Osteoblast (primary cell): ENCODE measurements at regions not wholly inside any gene's neighbourhood (a gene's known extent, or its start where the extent isn't known, plus 50 kb on each side); places are given as distances from the start of the nearest gene placed in this dataset.
A peak's percentile ranks its signal among the peaks of the same experiment; 100 is the strongest.

ENCODE experiments used
- DNase-seq: peaks from one replicate; pipeline ENCODE4 v3.0.0; 2011; ENCODE audit warnings: low spot score, mixed read lengths; ENCODE audit not compliant: insufficient read length; ENCODE audit errors: missing footprints
- H2AFZ ChIP-seq: 2 replicates; pipeline ENCODE4 v1.6.0; 2011; ENCODE audit warnings: mild to moderate bottlenecking, low read length
- H3K27ac ChIP-seq: 2 replicates; pipeline ENCODE4 v1.5.1; 2011; ENCODE audit warnings: mild to moderate bottlenecking, low read depth, low read length, moderate library complexity
- H3K27me3 ChIP-seq: 2 replicates; pipeline ENCODE4 v1.6.0; 2012; ENCODE audit warnings: mild to moderate bottlenecking, control low read depth, inconsistent platforms, low read length, moderate library complexity; ENCODE audit not compliant: insufficient read depth
- H3K36me3 ChIP-seq: 2 replicates; pipeline ENCODE4 v1.5.1; 2011; ENCODE audit warnings: mild to moderate bottlenecking, low read length, control low read depth, moderate library complexity; ENCODE audit not compliant: insufficient read depth
- H3K4me1 ChIP-seq: 2 replicates; pipeline ENCODE4 v1.5.1; 2011; ENCODE audit warnings: mild to moderate bottlenecking, low read length, control low read depth, moderate library complexity; ENCODE audit not compliant: insufficient read depth
- H3K4me2 ChIP-seq: 2 replicates; pipeline ENCODE4 v1.6.0; 2011; ENCODE audit warnings: mild to moderate bottlenecking, low read length; ENCODE audit not compliant: insufficient read depth
- H3K4me3 ChIP-seq: fragments of 200-600 bp; sonication (generic); 3 replicates; pipeline ENCODE4 v1.5.1; 2012; ENCODE audit warnings: mild to moderate bottlenecking, low read length, inconsistent platforms; ENCODE audit not compliant: insufficient read depth
- H3K79me2 ChIP-seq: 2 replicates; pipeline ENCODE4 v1.6.0; 2012; ENCODE audit warnings: mild to moderate bottlenecking, low read length, control low read depth, inconsistent platforms; ENCODE audit not compliant: insufficient read depth
- H3K9me3 ChIP-seq: 2 replicates; pipeline ENCODE4 v1.5.1; 2011; ENCODE audit warnings: low read depth, low read length, control low read depth
- H4K20me1 ChIP-seq: 2 replicates; pipeline ENCODE4 v1.6.0; 2012; ENCODE audit warnings: mild to moderate bottlenecking, low read length, control low read depth; ENCODE audit not compliant: insufficient read depth
- TF ChIP-seq, protein P1 (sequence below): IDR thresholded peaks from 2 replicates; pipeline ENCODE4 v1.5.1; 2011; ENCODE audit warnings: mild to moderate bottlenecking, low read depth, low read length, moderate library complexity; ENCODE audit errors: extremely low read depth

DNA sequence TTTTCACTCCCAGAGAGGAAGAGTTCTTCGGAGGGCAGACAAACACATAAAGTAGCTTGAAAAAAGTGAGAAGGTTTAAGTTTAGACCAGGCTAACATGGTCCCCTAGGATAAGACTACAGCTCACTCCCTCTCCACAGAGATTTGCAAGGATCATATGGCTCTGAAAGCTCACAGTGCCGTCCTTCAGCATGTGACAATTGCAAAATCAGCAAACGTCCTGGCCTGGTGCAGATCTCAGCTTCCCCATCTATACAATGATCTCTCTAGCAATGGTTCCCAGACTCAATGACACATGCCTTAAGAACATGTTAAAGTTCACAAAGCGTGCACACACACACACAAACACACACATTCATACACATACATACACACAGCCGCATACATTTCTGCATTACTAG lies 327.6 kb downstream of the ACTL7B start:
- no peak for DNase-seq
- no peaks in the 10 kb centered on the region for H3K79me2 ChIP-seq
- H3K4me3 ChIP-seq: no peak overlapping the region
- no peak overlapping the region for H3K27ac ChIP-seq
- TF ChIP-seq, protein P1, sequence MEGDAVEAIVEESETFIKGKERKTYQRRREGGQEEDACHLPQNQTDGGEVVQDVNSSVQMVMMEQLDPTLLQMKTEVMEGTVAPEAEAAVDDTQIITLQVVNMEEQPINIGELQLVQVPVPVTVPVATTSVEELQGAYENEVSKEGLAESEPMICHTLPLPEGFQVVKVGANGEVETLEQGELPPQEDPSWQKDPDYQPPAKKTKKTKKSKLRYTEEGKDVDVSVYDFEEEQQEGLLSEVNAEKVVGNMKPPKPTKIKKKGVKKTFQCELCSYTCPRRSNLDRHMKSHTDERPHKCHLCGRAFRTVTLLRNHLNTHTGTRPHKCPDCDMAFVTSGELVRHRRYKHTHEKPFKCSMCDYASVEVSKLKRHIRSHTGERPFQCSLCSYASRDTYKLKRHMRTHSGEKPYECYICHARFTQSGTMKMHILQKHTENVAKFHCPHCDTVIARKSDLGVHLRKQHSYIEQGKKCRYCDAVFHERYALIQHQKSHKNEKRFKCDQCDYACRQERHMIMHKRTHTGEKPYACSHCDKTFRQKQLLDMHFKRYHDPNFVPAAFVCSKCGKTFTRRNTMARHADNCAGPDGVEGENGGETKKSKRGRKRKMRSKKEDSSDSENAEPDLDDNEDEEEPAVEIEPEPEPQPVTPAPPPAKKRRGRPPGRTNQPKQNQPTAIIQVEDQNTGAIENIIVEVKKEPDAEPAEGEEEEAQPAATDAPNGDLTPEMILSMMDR: no peak
- H3K4me1 ChIP-seq: no peaks in the 10 kb centered on the region
- H3K27me3 ChIP-seq: no peaks in the 10 kb centered on the region
- H3K9me3 ChIP-seq: no peaks in the 10 kb centered on the region
- H3K4me2 ChIP-seq: no peak overlapping the region
- no peaks in the 10 kb centered on the region for H4K20me1 ChIP-seq
- H3K36me3 ChIP-seq: no peaks in the 10 kb centered on the region
- H2AFZ ChIP-seq: no peak overlapping the region

DNA sequence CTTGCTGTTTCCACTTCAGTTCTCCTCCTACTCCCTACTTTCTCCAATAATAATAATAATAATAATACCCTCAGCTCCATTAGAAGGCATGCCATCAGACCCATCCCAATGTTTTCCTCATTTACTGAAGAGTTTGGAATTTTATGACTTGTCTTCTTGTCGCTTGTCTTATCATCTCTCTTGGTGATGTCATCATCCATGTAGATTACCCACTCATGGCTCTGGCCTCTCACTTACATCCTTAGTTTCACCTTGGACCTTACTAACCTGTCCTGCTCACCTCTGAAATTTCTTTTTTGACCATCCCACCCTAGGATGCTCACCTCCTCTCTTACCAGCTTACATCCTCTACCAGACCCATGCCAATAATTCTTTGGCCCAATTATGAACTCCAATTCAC lies 329.3 kb downstream of the ACTL7B start:
- Histone ChIP-seq H3K79me2 (no peaks in the 10 kb centered on the region), H3K27me3 (no peaks in the 10 kb centered on the region), H3K4me1 (peaks cover under 1% of the 10 kb centered on the region), H4K20me1 (no peaks in the 10 kb centered on the region), H3K4me3 (no peak overlapping the region), H3K27ac (no peak overlapping the region), H2AFZ (no peak overlapping the region), H3K9me3 (no peaks in the 10 kb centered on the region), H3K36me3 (no peaks in the 10 kb centered on the region), H3K4me2 (no peak overlapping the region)
- DNase-seq: no peak
- TF ChIP-seq, protein P1: no peak

DNA sequence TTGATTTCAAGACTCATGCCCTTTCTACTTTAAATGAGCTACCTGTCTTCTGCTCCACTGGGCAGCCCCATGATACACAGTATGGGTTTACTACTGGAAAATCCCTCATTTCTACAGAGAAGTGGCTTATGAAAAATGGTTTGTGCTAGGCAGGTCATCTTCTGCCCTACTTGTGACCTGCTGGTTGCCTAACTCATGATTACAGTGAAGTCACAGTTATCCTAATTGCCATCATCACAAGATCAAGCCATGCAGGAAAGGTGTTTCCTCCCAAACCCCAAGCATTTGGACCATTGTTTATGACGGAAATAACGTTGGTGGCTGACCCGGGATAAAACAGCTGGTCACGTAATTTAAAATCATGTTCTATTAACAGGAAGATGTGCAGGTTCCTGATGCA lies 330.6 kb downstream of the ACTL7B start:
- H3K27ac ChIP-seq: no peak overlapping the region
- H3K36me3 ChIP-seq: no peaks in the 10 kb centered on the region
- H3K4me1 ChIP-seq: peaks cover 9% of the 10 kb centered on the region
- H3K4me2 ChIP-seq: no peak overlapping the region
- no peak overlapping the region for H2AFZ ChIP-seq
- TF ChIP-seq, protein P1: no peak
- H3K4me3 ChIP-seq: no peak overlapping the region
- H3K79me2 ChIP-seq: no peaks in the 10 kb centered on the region
- no peaks in the 10 kb centered on the region for H4K20me1 ChIP-seq
- no peak for DNase-seq
- no peaks in the 10 kb centered on the region for H3K9me3 ChIP-seq
- H3K27me3 ChIP-seq: no peaks in the 10 kb centered on the region

DNA sequence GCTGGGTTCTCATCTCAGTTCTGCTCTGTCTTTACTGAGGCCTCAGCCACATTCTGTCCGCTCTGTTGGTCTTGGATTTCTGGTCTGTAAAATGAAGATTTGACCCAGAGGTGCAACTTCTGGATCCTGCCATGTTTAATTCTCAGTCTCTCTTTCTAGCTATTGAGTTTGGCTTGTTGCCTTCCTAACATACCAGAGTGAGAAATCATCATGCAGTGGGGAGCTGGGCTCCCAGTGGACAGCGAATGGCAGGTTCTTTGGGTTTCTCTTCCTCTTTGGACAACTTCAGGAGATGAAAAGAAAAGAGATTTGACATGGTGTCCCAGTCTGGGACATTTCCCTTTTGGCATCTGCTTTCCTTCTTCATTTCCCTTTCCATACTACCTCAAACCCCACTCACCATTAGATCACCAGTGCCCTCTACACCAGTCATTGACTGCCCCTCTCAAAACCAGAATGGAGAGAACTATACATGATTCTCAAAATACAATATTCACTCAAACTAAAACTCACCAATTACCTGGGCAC lies 334.7 kb downstream of the ACTL7B start:
- Histone ChIP-seq H4K20me1 (no peaks in the 10 kb centered on the region), H2AFZ (no peak overlapping the region), H3K9me3 (no peaks in the 10 kb centered on the region), H3K27ac (no peak overlapping the region), H3K36me3 (no peaks in the 10 kb centered on the region), H3K4me2 (peak overlapping the region; percentile 57), H3K4me3 (no peak overlapping the region), H3K79me2 (no peaks in the 10 kb centered on the region), H3K4me1 (peaks cover 9% of the 10 kb centered on the region), H3K27me3 (no peaks in the 10 kb centered on the region)
- TF ChIP-seq, protein P1: no peak
- DNase-seq: peak; percentile 86
